Smooth muscle cell (in vitro differentiated cells): ENCODE measurements at regions not wholly inside any gene's neighbourhood (a gene's known extent, or its start where the extent isn't known, plus 50 kb on each side); places are given as distances from the start of the nearest gene placed in this dataset.

ENCODE experiments used
- DNase-seq: peaks from one replicate; lab custom pipeline; 2025; ENCODE audit not compliant: unreplicated experiment; lab: John Stamatoyannopoulos, UW
- H2AFZ ChIP-seq: fragments of 200-600 bp; sonication (generic); 2 replicates; pipeline ENCODE4 v1.6.0; 2016; ENCODE audit warnings: antibody characterized with exemption, low read depth, mild to moderate bottlenecking
- H3F3A ChIP-seq: fragments of 200-600 bp; sonication (generic); 2 replicates; pipeline ENCODE4 v1.6.0; 2017; ENCODE audit warnings: antibody characterized with exemption, low read depth
- H3K27ac ChIP-seq: fragments of 200-600 bp; sonication (generic); 2 replicates; pipeline ENCODE4 v1.5.1; 2016; ENCODE audit warnings: low read depth, mild to moderate bottlenecking
- H3K27me3 ChIP-seq: fragments of 200-600 bp; sonication (generic); 2 replicates; pipeline ENCODE4 v1.6.1; 2016; ENCODE audit warnings: low read depth, mild to moderate bottlenecking
- H3K36me3 ChIP-seq: fragments of 200-600 bp; sonication (generic); 2 replicates; pipeline ENCODE4 v1.5.1; 2016; ENCODE audit warnings: low read depth
- H3K4me1 ChIP-seq: fragments of 200-600 bp; sonication (generic); 2 replicates; pipeline ENCODE4 v1.5.1; 2016; ENCODE audit warnings: low read depth
- H3K4me2 ChIP-seq: fragments of 200-600 bp; sonication (generic); 2 replicates; pipeline ENCODE4 v1.6.0; 2016; ENCODE audit warnings: mild to moderate bottlenecking
- H3K4me3 ChIP-seq: fragments of 200-600 bp; sonication (generic); 2 replicates; pipeline ENCODE4 v1.5.1; 2016; ENCODE audit warnings: mild to moderate bottlenecking
- H3K79me2 ChIP-seq: fragments of 200-600 bp; sonication (generic); 2 replicates; pipeline ENCODE4 v1.6.0; 2016; ENCODE audit warnings: low read depth, mild to moderate bottlenecking
- H3K9ac ChIP-seq: fragments of 200-600 bp; sonication (generic); 2 replicates; pipeline ENCODE4 v1.6.0; 2016; ENCODE audit warnings: low read depth
- H3K9me3 ChIP-seq: fragments of 200-600 bp; sonication (generic); replicated peaks from 2 replicates; pipeline ENCODE4 v1.5.1; 2016; ENCODE audit warnings: low read depth
- H4K20me1 ChIP-seq: fragments of 200-600 bp; sonication (generic); 2 replicates; pipeline ENCODE4 v1.6.0; 2016; ENCODE audit warnings: low read depth
- CTCF ChIP-seq: fragments of 200-600 bp; sonication (generic); IDR thresholded peaks from 2 replicates; pipeline ENCODE4 v1.5.1; 2017; ENCODE audit warnings: borderline replicate concordance, mild to moderate bottlenecking, antibody characterized with exemption; ENCODE audit not compliant: insufficient read depth, poor library complexity, severe bottlenecking
- WGBS: methylation state at CpG from one replicate; pipeline ENCODE4 v1.1.7; 2016; ENCODE audit warnings: low lambda C conversion rate; 5-methylcytosine and 5-hydroxymethylcytosine counted together

GRCh38 chr9:85248514-85249312 lies 493.0 kb downstream of the AGTPBP1 start:
- no peak for TF ChIP-seq CTCF
- Histone ChIP-seq H3K27me3 (no peaks in the 10 kb centered on the region), H2AFZ (no peak overlapping the region), H3K9me3 (no peaks in the 10 kb centered on the region), H3K4me1 (no peaks in the 10 kb centered on the region), H3K36me3 (no peaks in the 10 kb centered on the region), H3F3A (no peaks in the 10 kb centered on the region), H4K20me1 (no peaks in the 10 kb centered on the region), H3K27ac (peak overlapping the region; percentile 66), H3K4me2 (peak overlapping the region; percentile 24), H3K4me3 (no peak overlapping the region), H3K9ac (no peak overlapping the region), H3K79me2 (no peaks in the 10 kb centered on the region)
- 82% methylated on average over 2 of the region's 2 CpGs for WGBS
- DNase-seq, result no peak

GRCh38 chr9:85246541-85246940 lies 495.2 kb downstream of the AGTPBP1 start:
- Histone ChIP-seq H3K4me3 (no peak overlapping the region), H3K9ac (no peak overlapping the region), H3K79me2 (no peaks in the 10 kb centered on the region), H4K20me1 (no peaks in the 10 kb centered on the region), H3K9me3 (no peaks in the 10 kb centered on the region), H2AFZ (no peak overlapping the region), H3F3A (no peaks in the 10 kb centered on the region), H3K27me3 (no peaks in the 10 kb centered on the region), H3K4me1 (no peaks in the 10 kb centered on the region), H3K4me2 (no peak overlapping the region), H3K27ac (no peak overlapping the region), H3K36me3 (no peaks in the 10 kb centered on the region)
- no peak for DNase-seq
- 45% methylated on average over 7 of the region's 7 CpGs for WGBS
- TF ChIP-seq CTCF, result no peak

- TF ChIP-seq CTCF, result no peak
- DNase-seq, result no peak
- H3K27ac ChIP-seq, result no peak overlapping the region
- no peaks in the 10 kb centered on the region for H3K36me3 ChIP-seq
- H3K27me3 ChIP-seq, result no peaks in the 10 kb centered on the region
- H2AFZ ChIP-seq, result no peak overlapping the region
- H3K4me2 ChIP-seq, result no peak overlapping the region
- H3F3A ChIP-seq, result no peaks in the 10 kb centered on the region
- H3K4me3 ChIP-seq, result no peak overlapping the region
- no peaks in the 10 kb centered on the region for H3K9me3 ChIP-seq
- WGBS, result 12% methylated on average over 5 of the region's 5 CpGs
- no peaks in the 10 kb centered on the region for H4K20me1 ChIP-seq
- H3K79me2 ChIP-seq, result no peaks in the 10 kb centered on the region
- no peaks in the 10 kb centered on the region for H3K4me1 ChIP-seq
- no peak overlapping the region for H3K9ac ChIP-seq
Observed at GRCh38 chr9:85244856-85245255, 496.9 kb downstream of the AGTPBP1 start.

GRCh38 chr9:85243977-85244376 lies 497.8 kb downstream of the AGTPBP1 start:
- no peak for DNase-seq
- no peaks in the 10 kb centered on the region for H4K20me1 ChIP-seq
- H3K4me2 ChIP-seq, result no peak overlapping the region
- H3K4me1 ChIP-seq, result no peaks in the 10 kb centered on the region
- H3K36me3 ChIP-seq, result no peaks in the 10 kb centered on the region
- 89% methylated on average over 3 of the region's 3 CpGs for WGBS
- TF ChIP-seq CTCF, result no peak
- no peaks in the 10 kb centered on the region for H3K79me2 ChIP-seq
- no peak overlapping the region for H3K4me3 ChIP-seq
- no peak overlapping the region for H2AFZ ChIP-seq
- no peaks in the 10 kb centered on the region for H3K9me3 ChIP-seq
- H3K9ac ChIP-seq, result no peak overlapping the region
- no peaks in the 10 kb centered on the region for H3K27me3 ChIP-seq
- H3F3A ChIP-seq, result no peaks in the 10 kb centered on the region
- H3K27ac ChIP-seq, result no peak overlapping the region
